GM12878 (cell line): ENCODE measurements at regions not wholly inside any gene's neighbourhood (a gene's known extent, or its start where the extent isn't known, plus 50 kb on each side); places are given as distances from the start of the nearest gene placed in this dataset.

Experiments used
- ATAC-seq: fragments of 200-7000 bp; cut with Tn5 transposase; 3 replicates; pipeline ENCODE4 v1.9.1; 2020; ENCODE audit warnings: mild to moderate bottlenecking, moderate library complexity
- BruUV-seq: library from RNA; stranded (reverse); fragments of 400-500 nt; replicated peaks from 2 replicates; lab custom pipeline; 2021; lab: Mats Ljungman, UMichigan
- CTCF ChIA-PET: fragments of 300-600 bp; sonication (Branson Sonifier 250); formaldehyde crosslinking; extraction: SDS; loops from one replicate; lab custom pipeline; 2021; ENCODE audit warnings: inconsistent platforms; lab: Yijun Ruan, JAX
- POLR2A ChIA-PET: fragments of 350-600 bp; formaldehyde crosslinking; extraction: SDS; loops from one replicate; lab custom pipeline; 2021; ENCODE audit warnings: inconsistent platforms; lab: Charles Lee
- RAD21 ChIA-PET: fragments of 300-600 bp; sonication (Branson Sonifier 250); formaldehyde crosslinking; loops from one replicate; lab custom pipeline; 2023; ENCODE audit warnings: antibody characterized with exemption; ENCODE audit not compliant: unreplicated experiment; lab: Charles Lee
- SMC1A ChIA-PET: fragments of 300-600 bp; sonication (Branson Sonifier 250); formaldehyde crosslinking; loops from one replicate; lab custom pipeline; 2023; ENCODE audit not compliant: unreplicated experiment, uncharacterized antibody; lab: Charles Lee
- DNase-seq: peaks from one replicate; pipeline ENCODE4 v3.0.0-alpha.2; 2011; ENCODE audit warnings: low read depth, low spot score
- FAIRE-seq: peaks from 3 replicates; lab custom pipeline; 2011; peaks lifted over from hg19 to GRCh38; lab: Jason Lieb, UNC
- H2AFZ ChIP-seq: 2 replicates; pipeline ENCODE4 v1.6.0; 2011; ENCODE audit warnings: low read depth, low read length, control low read depth; ENCODE audit not compliant: control insufficient read depth
- H3K27ac ChIP-seq: 2 replicates; pipeline ENCODE4 v1.5.1; 2011; ENCODE audit warnings: control low read depth; ENCODE audit not compliant: control insufficient read depth, insufficient read depth
- H3K27me3 ChIP-seq, 2 experiments: replicated peaks in 1 of 2; 2 replicates each; pipeline versions ENCODE4 v1.6.0 to v1.6.1; 2011; ENCODE audit warnings: low read length in 1 of 2; ENCODE audit not compliant: control insufficient read depth in 2 of 2, insufficient read depth in 2 of 2
- H3K36me3 ChIP-seq, 2 experiments: 2 replicates each; pipeline ENCODE4 v1.5.1; 2011; ENCODE audit warnings: low read length in 1 of 2; ENCODE audit not compliant: control insufficient read depth in 2 of 2, insufficient read depth in 2 of 2
- H3K4me1 ChIP-seq: 2 replicates; pipeline ENCODE4 v1.6.1; 2011; ENCODE audit warnings: mild to moderate bottlenecking, low read length, moderate library complexity, mixed read lengths; ENCODE audit not compliant: control insufficient read depth, insufficient read depth
- H3K4me2 ChIP-seq: 2 replicates; pipeline ENCODE4 v1.6.0; 2011; ENCODE audit warnings: control low read depth; ENCODE audit not compliant: control insufficient read depth, insufficient read depth
- H3K4me3 ChIP-seq: fragments of 200-600 bp; sonication (generic); 2 replicates; pipeline ENCODE4 v1.5.1; 2016
- H3K79me2 ChIP-seq: 2 replicates; pipeline ENCODE4 v1.6.0; 2011; ENCODE audit warnings: low read length; ENCODE audit not compliant: control insufficient read depth, insufficient read depth
- H3K9ac ChIP-seq: 2 replicates; pipeline ENCODE4 v1.8.0; 2011; ENCODE audit warnings: low read length, control low read depth, mixed read lengths; ENCODE audit not compliant: control insufficient read depth, insufficient read depth
- H3K9me3 ChIP-seq: replicated peaks from 3 replicates; pipeline ENCODE4 v1.5.1; 2011; ENCODE audit warnings: mild to moderate bottlenecking, low read length; ENCODE audit not compliant: control insufficient read depth, insufficient read depth
- H4K20me1 ChIP-seq: 2 replicates; pipeline ENCODE4 v1.6.0; 2011; ENCODE audit not compliant: control insufficient read depth, insufficient read depth
- BACH1 ChIP-seq: fragments of 450-650 bp; IDR thresholded peaks from 2 replicates; pipeline ENCODE4 v1.6.1; 2017; ENCODE audit warnings: mild to moderate bottlenecking, borderline replicate concordance
- BHLHE40 ChIP-seq, 2 experiments: fragments of 450-650 bp in 1 of 2; IDR thresholded peaks; 2 replicates each; pipeline ENCODE4 v1.6.1; 2011 to 2017; ENCODE audit warnings: low read depth in 2 of 2, borderline replicate concordance in 1 of 2, improper control_type of control experiment in 1 of 2, low read length in 1 of 2, mild to moderate bottlenecking in 1 of 2
- CHD1 ChIP-seq: IDR thresholded peaks from 2 replicates; pipeline ENCODE4 v1.6.1; 2012; ENCODE audit warnings: low read depth, low read length, improper control_type of control experiment
- EP300 ChIP-seq, 2 experiments: fragments of 150-350 bp in 1 of 2; IDR thresholded peaks; 2 replicates each; pipeline ENCODE4 v1.6.1; 2011 to 2012; ENCODE audit warnings: low read depth in 2 of 2, low read length in 2 of 2, borderline replicate concordance in 1 of 2, improper control_type of control experiment in 1 of 2, inconsistent platforms in 1 of 2; ENCODE audit not compliant: control insufficient read depth in 1 of 2
- ESRRA ChIP-seq: IDR thresholded peaks from 2 replicates; pipeline ENCODE4 v1.6.1; 2012; ENCODE audit warnings: mild to moderate bottlenecking, low read length, improper control_type of control experiment
- EZH2 ChIP-seq: IDR thresholded peaks from 2 replicates; pipeline ENCODE4 v1.6.1; 2012; ENCODE audit warnings: low read depth, mild to moderate bottlenecking, control low read depth, inconsistent platforms, low read length, borderline replicate concordance; ENCODE audit not compliant: control insufficient read depth
- FOS ChIP-seq: IDR thresholded peaks from 3 replicates; pipeline ENCODE4 v1.6.1; 2011; ENCODE audit warnings: borderline replicate concordance; ENCODE audit not compliant: insufficient read length; ENCODE audit errors: extremely low read depth
- FOXM1 ChIP-seq: IDR thresholded peaks from 2 replicates; pipeline ENCODE4 v1.6.1; 2012; ENCODE audit warnings: low read depth, mild to moderate bottlenecking, inconsistent platforms, low read length, moderate library complexity
- IKZF1 ChIP-seq: fragments of 450-650 bp; conservative IDR thresholded peaks from 2 replicates; pipeline ENCODE4 v1.6.1; 2017; ENCODE audit warnings: antibody characterized with exemption, mild to moderate bottlenecking
- KLF5 ChIP-seq: fragments of 450-650 bp; IDR thresholded peaks from 2 replicates; pipeline ENCODE4 v1.6.1; 2014; ENCODE audit warnings: mild to moderate bottlenecking; ENCODE audit not compliant: partially characterized antibody
- POLR2AphosphoS2 ChIP-seq: IDR thresholded peaks from 2 replicates; pipeline ENCODE4 v1.6.1; 2011; ENCODE audit warnings: low read depth, mild to moderate bottlenecking, low read length, improper control_type of control experiment, moderate library complexity
- REST ChIP-seq: IDR thresholded peaks from 2 replicates; pipeline ENCODE4 v1.6.1; 2012; ENCODE audit warnings: mild to moderate bottlenecking, low read depth, low read length
- SPI1 ChIP-seq: IDR thresholded peaks from 2 replicates; pipeline ENCODE4 v1.6.1; 2011; ENCODE audit warnings: low read depth, mild to moderate bottlenecking, low read length, moderate library complexity, borderline replicate concordance; ENCODE audit not compliant: insufficient read depth
- SREBF2 ChIP-seq: IDR thresholded peaks from 2 replicates; pipeline ENCODE4 v1.6.1; 2012; ENCODE audit warnings: mild to moderate bottlenecking, low read length
- WRNIP1 ChIP-seq: IDR thresholded peaks from 2 replicates; pipeline ENCODE4 v1.6.1; 2011; ENCODE audit warnings: low read depth, low read length, improper control_type of control experiment, borderline replicate concordance
- WGBS: methylation state at CpG from one replicate; pipeline ENCODE4 v1.1.6; 2016; ENCODE audit warnings: low lambda C conversion rate; ENCODE audit not compliant: insufficient replicate concordance, insufficient coverage; ENCODE audit errors: missing lambda C conversion rate; 5-methylcytosine and 5-hydroxymethylcytosine counted together
- in situ Hi-C: fragments of 300-500 bp; cut with MboI; formaldehyde crosslinking; loops from 9 replicates; pipeline ENCODE4 v1.14.3; 2018; ENCODE audit warnings: mixed read lengths
- intact Hi-C: fragments of 100-400 bp; cut with micrococcal nuclease; formaldehyde crosslinking; loops from one replicate; pipeline ENCODE4 v1.14.2; 2022; ENCODE audit not compliant: unreplicated experiment

GRCh38 chr12:124229520-124229919, 65.4 kb upstream of the RFLNA start:
- H3K4me1 ChIP-seq: no peaks in the 10 kb centered on the region
- ATAC-seq (no peak), FAIRE-seq (no peak), DNase-seq (no peak)
- no peaks in the 10 kb centered on the region for H3K79me2 ChIP-seq
- H4K20me1 ChIP-seq: no peaks in the 10 kb centered on the region
- TF ChIP-seq BHLHE40 (IDR thresholded peaks at IDR 0.05; ENCODE audit: borderline replicate concordance in 1 of 2, low read depth in 2 of 2, low read length in 1 of 2): no peak
- no peak overlapping the region for H3K4me2 ChIP-seq
- CTCF ChIA-PET: no interaction called here
- SMC1A ChIA-PET: interaction anchor here (1.0 kb wide), 1 partner anchor 59 kb away, joined by 4 read pairs; no protein-coding TSS in a partner anchor
- H2AFZ ChIP-seq: no peak overlapping the region
- H3K9ac ChIP-seq: no peak overlapping the region
- H3K9me3 ChIP-seq: no peaks in the 10 kb centered on the region
- in situ Hi-C loops: no loop called here
- BruUV-seq: no TSS peak
- H3K36me3 ChIP-seq: no peaks in the 10 kb centered on the region
- intact Hi-C loops: no loop called here
- 0 out of 4 replicates have a peak, but pooled peaks cover 0 to 1% of the 10 kb centered on the region in 2 experiments for H3K27me3 ChIP-seq
- RAD21 ChIA-PET: no interaction called here
- H3K27ac ChIP-seq: no peak overlapping the region
- POLR2A ChIA-PET: no interaction called here
- H3K4me3 ChIP-seq: no peak overlapping the region

GRCh38 chr12:124230117-124230757, 64.7 kb upstream of the RFLNA start:
- Histone ChIP-seq H3K27ac (no peak overlapping the region), H2AFZ (no peak overlapping the region), H3K36me3 (no peaks in the 10 kb centered on the region), H3K4me3 (no peak overlapping the region), H3K4me1 (no peaks in the 10 kb centered on the region), H3K9me3 (no peaks in the 10 kb centered on the region; the same call in 2 of the 3 replicates), H3K27me3 (no peaks in the 10 kb centered on the region), H4K20me1 (no peaks in the 10 kb centered on the region), H3K9ac (no peak overlapping the region), H3K79me2 (no peaks in the 10 kb centered on the region), H3K4me2 (no peak overlapping the region)
- ChIA-PET SMC1A (no interaction called here), CTCF (no interaction called here), POLR2A (no interaction called here), RAD21 (no interaction called here)
- intact Hi-C loops: no loop called here
- WGBS: 11% methylated on average over 2 of the region's 2 CpGs
- BruUV-seq: no TSS peak
- DNase-seq (no peak), ATAC-seq (no peak), FAIRE-seq (no peak)
- in situ Hi-C loops: no loop called here
- TF ChIP-seq POLR2AphosphoS2: no peak
- TF ChIP-seq FOXM1: no peak
- TF ChIP-seq EZH2: no peak
- TF ChIP-seq IKZF1: no peak
- TF ChIP-seq BACH1: no peak
- no peak for TF ChIP-seq CHD1
- TF ChIP-seq SPI1: no peak
- no peak for TF ChIP-seq ESRRA
- TF ChIP-seq REST: no peak
- no peak for TF ChIP-seq KLF5
- no peak for TF ChIP-seq SREBF2
- no peak for TF ChIP-seq FOS
- no peak for TF ChIP-seq EP300 (IDR thresholded peaks at IDR 0.05; ENCODE audit: borderline replicate concordance in 1 of 2, control insufficient read depth in 1 of 2, low read depth in 2 of 2, low read length in 2 of 2)
- TF ChIP-seq WRNIP1: no peak
